OCI-LY1 (cell line): ENCODE measurements at regions not wholly inside any gene's neighbourhood (a gene's known extent, or its start where the extent isn't known, plus 50 kb on each side); places are given as distances from the start of the nearest gene placed in this dataset.

Experiments used
- H2AFZ ChIP-seq: fragments of 200-600 bp; sonication (generic), shearing (Covaris generic); 2 replicates; pipeline ENCODE4 v1.6.0; 2014; ENCODE audit warnings: antibody characterized with exemption, mild to moderate bottlenecking, low read length
- H3F3A ChIP-seq: fragments of 200-600 bp; sonication (generic), shearing (Covaris generic); 2 replicates; pipeline ENCODE4 v1.6.0; 2014; ENCODE audit warnings: mild to moderate bottlenecking, antibody characterized with exemption, low read length, moderate library complexity; ENCODE audit not compliant: insufficient read depth
- H3K27ac ChIP-seq: fragments of 200-600 bp; sonication (generic); 2 replicates; pipeline ENCODE4 v1.5.1; 2014; ENCODE audit warnings: low read length, mixed run types, mild to moderate bottlenecking, low read depth; ENCODE audit not compliant: poor library complexity, severe bottlenecking
- H3K27me3 ChIP-seq: fragments of 200-600 bp; sonication (generic); 2 replicates; pipeline ENCODE4 v1.6.0; 2014; ENCODE audit warnings: antibody characterized with exemption, mild to moderate bottlenecking, low read length, moderate library complexity; ENCODE audit not compliant: insufficient read depth
- H3K36me3 ChIP-seq: fragments of 200-600 bp; sonication (generic); 2 replicates; pipeline ENCODE4 v1.6.1; 2014; ENCODE audit warnings: mild to moderate bottlenecking, antibody characterized with exemption, low read length, moderate library complexity, mixed read lengths; ENCODE audit not compliant: insufficient read depth
- H3K4me1 ChIP-seq: fragments of 200-600 bp; sonication (generic); 2 replicates; pipeline ENCODE4 v1.5.1; 2014; ENCODE audit warnings: mild to moderate bottlenecking, low read length, moderate library complexity; ENCODE audit not compliant: insufficient read depth, severe bottlenecking
- H3K4me2 ChIP-seq: fragments of 200-600 bp; sonication (generic), shearing (Covaris generic); 2 replicates; pipeline ENCODE4 v1.6.1; 2014; ENCODE audit warnings: low read length
- H3K4me3 ChIP-seq: fragments of 200-600 bp; sonication (generic); 2 replicates; pipeline ENCODE4 v1.5.1; 2014; ENCODE audit warnings: low read length, low read depth, mild to moderate bottlenecking, mixed read lengths; ENCODE audit not compliant: poor library complexity, severe bottlenecking
- H3K79me2 ChIP-seq: fragments of 200-600 bp; shearing (Covaris generic); 2 replicates; pipeline ENCODE4 v1.6.1; 2016; ENCODE audit warnings: mixed run types, low read length, mixed read lengths; ENCODE audit not compliant: insufficient read depth
- H3K9ac ChIP-seq: fragments of 200-600 bp; sonication (generic), shearing (Covaris generic); 2 replicates; pipeline ENCODE4 v1.6.1; 2014; ENCODE audit warnings: mild to moderate bottlenecking, low read length, mixed read lengths
- H3K9me2 ChIP-seq: fragments of 200-600 bp; sonication (generic), shearing (Covaris generic); 2 replicates; pipeline ENCODE4 v1.6.1; 2014; ENCODE audit warnings: low read depth, mild to moderate bottlenecking, low read length, mixed read lengths
- H3K9me3 ChIP-seq: fragments of 200-600 bp; shearing (Covaris generic); 2 replicates; pipeline ENCODE4 v1.6.1; 2014; ENCODE audit warnings: low read length, mixed read lengths
- H4K20me1 ChIP-seq: fragments of 200-600 bp; sonication (generic), shearing (Covaris generic); 2 replicates; pipeline ENCODE4 v1.6.0; 2016; ENCODE audit warnings: mild to moderate bottlenecking, low read length; ENCODE audit not compliant: insufficient read depth
- EZH2 ChIP-seq: fragments of 200-600 bp; sonication (generic), shearing (Covaris generic); IDR thresholded peaks from 2 replicates; pipeline ENCODE4 v1.8.0; 2017; ENCODE audit warnings: borderline replicate concordance, mixed run types, mild to moderate bottlenecking, antibody characterized with exemption, low read length, moderate library complexity, mixed read lengths
- TF ChIP-seq, protein P1 (sequence below): fragments of 200-600 bp; sonication (generic), shearing (Covaris generic); IDR thresholded peaks from 2 replicates; pipeline ENCODE4 v1.5.1; 2017; ENCODE audit warnings: mild to moderate bottlenecking, antibody characterized with exemption, low read length, moderate library complexity, mixed read lengths

- no peaks in the 10 kb centered on the region for H3K9me2 ChIP-seq
- H3K27me3 ChIP-seq = no peaks in the 10 kb centered on the region
- no peak overlapping the region for H3K9ac ChIP-seq
- H3F3A ChIP-seq = no peaks in the 10 kb centered on the region
- no peaks in the 10 kb centered on the region for H3K4me1 ChIP-seq
- no peak overlapping the region for H3K4me2 ChIP-seq
- no peaks in the 10 kb centered on the region for H4K20me1 ChIP-seq
- H3K27ac ChIP-seq = no peak overlapping the region
- H3K79me2 ChIP-seq = no peaks in the 10 kb centered on the region
- TF ChIP-seq EZH2 = no peak
- TF ChIP-seq, protein P1, sequence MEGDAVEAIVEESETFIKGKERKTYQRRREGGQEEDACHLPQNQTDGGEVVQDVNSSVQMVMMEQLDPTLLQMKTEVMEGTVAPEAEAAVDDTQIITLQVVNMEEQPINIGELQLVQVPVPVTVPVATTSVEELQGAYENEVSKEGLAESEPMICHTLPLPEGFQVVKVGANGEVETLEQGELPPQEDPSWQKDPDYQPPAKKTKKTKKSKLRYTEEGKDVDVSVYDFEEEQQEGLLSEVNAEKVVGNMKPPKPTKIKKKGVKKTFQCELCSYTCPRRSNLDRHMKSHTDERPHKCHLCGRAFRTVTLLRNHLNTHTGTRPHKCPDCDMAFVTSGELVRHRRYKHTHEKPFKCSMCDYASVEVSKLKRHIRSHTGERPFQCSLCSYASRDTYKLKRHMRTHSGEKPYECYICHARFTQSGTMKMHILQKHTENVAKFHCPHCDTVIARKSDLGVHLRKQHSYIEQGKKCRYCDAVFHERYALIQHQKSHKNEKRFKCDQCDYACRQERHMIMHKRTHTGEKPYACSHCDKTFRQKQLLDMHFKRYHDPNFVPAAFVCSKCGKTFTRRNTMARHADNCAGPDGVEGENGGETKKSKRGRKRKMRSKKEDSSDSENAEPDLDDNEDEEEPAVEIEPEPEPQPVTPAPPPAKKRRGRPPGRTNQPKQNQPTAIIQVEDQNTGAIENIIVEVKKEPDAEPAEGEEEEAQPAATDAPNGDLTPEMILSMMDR = no peak
- H3K9me3 ChIP-seq = no peaks in the 10 kb centered on the region
- no peak overlapping the region for H2AFZ ChIP-seq
- H3K36me3 ChIP-seq = no peaks in the 10 kb centered on the region
- no peak overlapping the region for H3K4me3 ChIP-seq
Observed at GRCh38 chr10:56286096-56286495, 75.0 kb downstream of the ZWINT start.

DNA sequence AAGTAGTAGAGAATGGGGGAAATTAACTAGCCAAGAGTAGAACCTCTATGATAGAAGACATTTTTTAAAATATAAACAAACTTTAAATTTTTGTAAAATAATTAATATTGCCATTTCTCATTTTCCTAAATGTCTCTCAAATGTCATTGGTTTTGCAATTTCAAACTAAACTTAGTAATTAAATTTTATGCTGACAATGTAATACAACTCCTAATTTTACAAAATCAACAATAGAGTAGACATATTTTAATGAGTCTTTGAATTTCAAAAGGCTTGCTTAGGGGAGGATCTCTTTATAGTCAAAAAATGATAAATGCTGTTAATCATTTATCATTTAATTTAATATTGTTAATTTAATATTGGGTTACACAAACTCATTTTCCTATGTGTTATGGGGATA is 81.8 kb downstream of the ZWINT start:
- Histone ChIP-seq H3K4me3 (no peak overlapping the region), H3F3A (no peaks in the 10 kb centered on the region), H3K9me3 (no peaks in the 10 kb centered on the region), H4K20me1 (no peaks in the 10 kb centered on the region), H3K4me2 (no peak overlapping the region), H3K9me2 (no peaks in the 10 kb centered on the region), H3K27ac (no peak overlapping the region), H3K4me1 (no peaks in the 10 kb centered on the region), H2AFZ (no peak overlapping the region), H3K27me3 (no peaks in the 10 kb centered on the region), H3K36me3 (no peaks in the 10 kb centered on the region), H3K9ac (no peak overlapping the region), H3K79me2 (no peaks in the 10 kb centered on the region)
- TF ChIP-seq EZH2 = no peak
- TF ChIP-seq, protein P1 = no peak

DNA sequence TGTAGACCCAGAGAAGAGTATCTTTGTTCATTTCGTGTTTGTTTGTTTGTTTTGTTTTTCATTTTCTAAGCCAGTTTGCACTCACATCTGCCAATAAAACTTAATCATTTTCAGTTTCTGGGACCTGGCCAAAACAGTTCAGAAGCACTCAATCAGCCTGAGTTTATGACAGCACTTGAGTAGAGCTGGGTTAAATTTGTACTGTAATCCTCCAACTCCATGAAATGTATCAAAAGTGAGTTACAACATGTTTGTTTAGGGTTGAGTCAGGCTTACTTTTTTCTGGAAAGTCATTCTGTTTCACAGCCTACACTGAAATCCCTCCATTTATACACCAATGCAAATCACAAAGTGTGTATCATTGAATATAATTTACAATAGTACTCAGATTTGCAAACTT is 91.9 kb downstream of the ZWINT start:
- no peak overlapping the region for H3K4me3 ChIP-seq
- H3K27me3 ChIP-seq = no peaks in the 10 kb centered on the region
- TF ChIP-seq, protein P1 = no peak
- TF ChIP-seq EZH2 = no peak
- no peaks in the 10 kb centered on the region for H3F3A ChIP-seq
- H3K9me3 ChIP-seq = no peaks in the 10 kb centered on the region
- H3K4me1 ChIP-seq = no peaks in the 10 kb centered on the region
- no peaks in the 10 kb centered on the region for H3K9me2 ChIP-seq
- no peaks in the 10 kb centered on the region for H3K36me3 ChIP-seq
- H3K27ac ChIP-seq = no peak overlapping the region
- no peak overlapping the region for H3K9ac ChIP-seq
- H3K4me2 ChIP-seq = no peak overlapping the region
- H2AFZ ChIP-seq = no peak overlapping the region
- no peaks in the 10 kb centered on the region for H3K79me2 ChIP-seq
- H4K20me1 ChIP-seq = no peaks in the 10 kb centered on the region
